ENCODE measurements at regions not wholly inside any gene's neighbourhood (a gene's known extent, or its start where the extent isn't known, plus 50 kb on each side); places are given as distances from the start of the nearest gene placed in this dataset.

DNA sequence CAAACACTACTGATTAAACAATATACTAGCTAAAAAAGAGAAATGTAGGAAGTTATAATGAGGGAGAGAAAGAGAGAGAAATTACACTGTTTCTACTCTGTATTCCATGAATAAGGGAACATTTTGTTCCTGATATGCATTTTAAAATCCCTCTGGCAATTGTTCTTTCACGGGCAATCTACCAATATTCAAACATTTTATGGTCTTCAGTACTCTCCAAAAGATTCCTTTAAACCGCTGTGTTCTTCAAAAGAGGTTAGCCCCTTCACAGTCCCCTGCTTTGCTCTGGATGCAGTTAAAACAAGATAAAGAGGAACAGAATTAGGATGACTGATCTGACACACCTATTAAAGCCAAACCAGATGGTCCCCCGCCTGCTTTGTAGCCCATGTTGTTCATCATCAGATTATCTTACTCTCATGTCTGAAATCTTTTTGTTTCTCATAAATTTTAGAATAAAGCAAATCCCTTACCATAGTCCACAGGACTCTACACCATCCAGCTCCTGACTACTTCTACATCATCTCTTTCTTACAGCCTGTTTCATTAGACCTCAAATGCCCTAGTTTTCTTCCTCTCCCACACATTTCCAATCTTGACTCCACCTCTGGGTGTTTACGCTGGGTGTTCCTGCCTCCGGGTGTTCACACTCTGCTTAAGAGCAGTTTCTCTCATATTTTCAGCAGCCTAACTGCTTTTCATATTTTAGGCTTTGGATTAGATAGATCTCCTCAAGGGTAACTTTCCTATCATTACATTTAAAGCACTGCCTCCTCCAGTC, 399.7 kb downstream of the COL12A1 start:
- DNase-seq (ENCODE audit: low read depth) = no peak
- TF ChIP-seq, protein P1, sequence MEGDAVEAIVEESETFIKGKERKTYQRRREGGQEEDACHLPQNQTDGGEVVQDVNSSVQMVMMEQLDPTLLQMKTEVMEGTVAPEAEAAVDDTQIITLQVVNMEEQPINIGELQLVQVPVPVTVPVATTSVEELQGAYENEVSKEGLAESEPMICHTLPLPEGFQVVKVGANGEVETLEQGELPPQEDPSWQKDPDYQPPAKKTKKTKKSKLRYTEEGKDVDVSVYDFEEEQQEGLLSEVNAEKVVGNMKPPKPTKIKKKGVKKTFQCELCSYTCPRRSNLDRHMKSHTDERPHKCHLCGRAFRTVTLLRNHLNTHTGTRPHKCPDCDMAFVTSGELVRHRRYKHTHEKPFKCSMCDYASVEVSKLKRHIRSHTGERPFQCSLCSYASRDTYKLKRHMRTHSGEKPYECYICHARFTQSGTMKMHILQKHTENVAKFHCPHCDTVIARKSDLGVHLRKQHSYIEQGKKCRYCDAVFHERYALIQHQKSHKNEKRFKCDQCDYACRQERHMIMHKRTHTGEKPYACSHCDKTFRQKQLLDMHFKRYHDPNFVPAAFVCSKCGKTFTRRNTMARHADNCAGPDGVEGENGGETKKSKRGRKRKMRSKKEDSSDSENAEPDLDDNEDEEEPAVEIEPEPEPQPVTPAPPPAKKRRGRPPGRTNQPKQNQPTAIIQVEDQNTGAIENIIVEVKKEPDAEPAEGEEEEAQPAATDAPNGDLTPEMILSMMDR (conservative IDR thresholded peaks at IDR 0.05; ENCODE audit: low read depth, low read length) = no peak
- no peak overlapping the region for H3K4me3 ChIP-seq (ENCODE audit: low read depth, low read length)

DNA sequence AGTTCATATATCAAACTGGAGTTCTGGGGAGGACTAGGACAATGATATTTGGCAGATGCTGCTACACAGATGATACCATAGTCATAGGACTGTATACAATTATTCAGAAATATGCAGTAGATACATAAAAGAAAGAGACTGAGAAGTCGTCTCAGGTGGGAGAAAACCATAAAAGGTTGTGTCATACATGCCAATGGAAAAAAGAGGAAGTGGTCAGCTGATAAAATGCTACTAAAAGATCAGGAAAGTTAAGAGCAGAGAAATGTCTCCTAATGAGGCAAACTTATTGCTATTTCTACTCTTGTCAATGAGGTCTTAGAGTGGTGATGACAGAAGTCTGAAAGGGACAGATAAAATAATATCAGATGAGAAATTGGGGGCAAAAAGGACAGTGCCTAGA, 407.6 kb downstream of the COL12A1 start:
- DNase-seq (ENCODE audit: low read depth) = no peak
- H3K4me3 ChIP-seq (ENCODE audit: low read depth, low read length) = no peak overlapping the region
- TF ChIP-seq, protein P1 (conservative IDR thresholded peaks at IDR 0.05; ENCODE audit: low read depth, low read length) = no peak

DNA sequence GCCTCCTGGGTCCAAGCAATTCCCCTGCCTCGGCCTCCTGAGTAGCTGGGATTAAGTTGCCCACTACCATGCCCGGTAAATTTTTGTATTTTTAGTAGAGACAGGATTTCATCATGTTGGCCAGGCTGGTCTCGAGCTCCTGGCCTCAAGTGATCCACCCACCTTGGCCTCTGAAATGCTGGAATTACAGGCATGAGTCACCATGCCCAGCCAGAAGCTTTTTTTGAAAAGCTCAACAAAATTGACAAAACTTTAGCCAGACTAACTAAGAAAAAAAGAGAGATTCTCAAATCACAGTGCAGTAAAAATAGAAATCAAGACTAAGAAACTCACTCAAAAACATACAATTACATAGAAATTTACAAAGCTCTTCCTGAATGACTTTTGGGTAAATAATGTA, 420.6 kb downstream of the COL12A1 start:
- TF ChIP-seq, protein P1 (conservative IDR thresholded peaks at IDR 0.05; ENCODE audit: low read depth, low read length) = no peak
- H3K4me3 ChIP-seq (ENCODE audit: low read depth, low read length) = no peak overlapping the region
- no peak for DNase-seq (ENCODE audit: low read depth)

DNA sequence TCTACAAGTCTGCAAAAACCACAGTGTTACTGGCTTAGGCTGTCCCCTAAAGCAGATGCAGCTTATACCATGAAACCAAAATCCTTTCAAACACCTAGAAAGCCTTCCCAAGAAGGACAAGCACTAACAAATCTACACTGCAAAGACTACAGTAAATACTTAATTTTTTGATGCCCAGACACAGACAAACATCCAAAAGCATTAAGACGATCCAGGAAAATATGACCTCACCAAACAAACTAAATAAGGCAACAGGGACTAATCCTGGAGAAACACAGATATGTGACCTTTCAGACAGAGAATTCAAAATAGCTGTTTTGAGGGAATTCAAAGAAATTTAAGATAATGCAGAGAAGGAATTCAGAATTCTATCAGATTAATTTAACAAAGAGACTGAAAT, 423.5 kb downstream of the COL12A1 start:
- DNase-seq (ENCODE audit: low read depth) = no peak
- H3K4me3 ChIP-seq (ENCODE audit: low read depth, low read length) = no peak overlapping the region
- TF ChIP-seq, protein P1 (conservative IDR thresholded peaks at IDR 0.05; ENCODE audit: low read depth, low read length) = no peak

DNA sequence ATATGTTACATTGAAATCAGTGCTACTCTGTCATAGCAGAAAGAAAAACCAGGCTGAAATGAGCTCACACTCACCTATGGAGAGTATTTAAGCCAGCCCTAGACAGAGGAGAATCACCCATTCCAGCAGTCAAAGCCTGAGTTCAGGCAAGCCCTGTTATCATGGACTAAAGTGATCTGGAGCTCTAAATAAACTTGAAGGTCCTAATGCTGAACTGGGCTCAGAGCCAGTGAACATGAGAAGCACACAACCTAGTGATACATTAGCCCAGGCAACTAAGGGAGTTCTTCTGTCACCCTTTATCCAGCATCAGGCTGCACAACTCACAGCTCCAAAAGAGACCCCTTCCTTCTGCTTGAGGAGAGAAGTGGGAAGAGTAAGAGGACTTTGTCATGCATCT, 425.0 kb downstream of the COL12A1 start:
- TF ChIP-seq, protein P1 (conservative IDR thresholded peaks at IDR 0.05; ENCODE audit: low read depth, low read length) = no peak
- no peak for DNase-seq (ENCODE audit: low read depth)

DNA sequence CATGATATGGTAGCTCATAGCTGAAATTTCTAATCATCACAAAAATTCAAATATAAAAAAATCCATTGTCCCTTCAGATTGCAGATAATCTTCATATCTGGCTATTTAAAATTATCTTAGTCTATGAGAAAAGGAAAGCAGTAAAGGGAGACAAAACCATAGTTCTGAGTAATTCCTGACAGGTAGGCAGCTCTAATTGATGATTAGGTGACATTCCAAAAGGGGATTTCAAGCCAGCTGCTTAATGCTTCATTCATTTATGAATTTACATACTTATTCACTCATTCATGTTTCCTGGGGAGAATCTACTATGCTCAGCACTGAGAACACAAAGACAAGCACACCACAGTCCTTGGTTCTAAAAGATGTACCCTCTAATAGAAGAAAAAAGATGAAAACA, 437.1 kb downstream of the COL12A1 start:
- TF ChIP-seq, protein P1 (conservative IDR thresholded peaks at IDR 0.05; ENCODE audit: low read depth, low read length) = no peak
- no peak for DNase-seq (ENCODE audit: low read depth)
- no peak overlapping the region for H3K4me3 ChIP-seq (ENCODE audit: low read depth, low read length)

More for the DNA sequence above, 425.0 kb downstream of the COL12A1 start:
- H3K4me3 ChIP-seq (ENCODE audit: low read depth, low read length) = no peak overlapping the region

DNA sequence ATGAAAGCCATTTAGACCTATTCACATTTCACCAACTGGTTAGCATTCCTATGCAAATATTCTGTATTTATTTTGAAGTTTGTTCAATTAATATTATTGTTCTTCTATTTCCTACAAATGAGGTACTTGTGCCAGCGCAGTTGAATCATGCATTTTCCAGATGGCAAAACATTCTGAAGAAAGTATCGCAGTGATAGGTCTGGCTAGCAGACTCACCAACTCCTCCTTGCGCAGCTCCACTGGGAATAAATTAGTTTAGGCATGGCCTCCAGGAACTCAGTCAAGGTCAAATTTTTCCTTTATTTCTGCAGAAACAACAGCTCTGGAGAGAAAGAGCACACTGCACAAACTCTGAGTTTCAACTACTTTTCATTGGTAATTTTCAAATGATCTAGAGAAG, 437.7 kb downstream of the COL12A1 start:
- no peak for DNase-seq (ENCODE audit: low read depth)
- TF ChIP-seq, protein P1 (conservative IDR thresholded peaks at IDR 0.05; ENCODE audit: low read depth, low read length) = no peak

More for the DNA sequence above, 437.7 kb downstream of the COL12A1 start:
- H3K4me3 ChIP-seq (ENCODE audit: low read depth, low read length) = no peak overlapping the region
